ENCODE measurements at regions not wholly inside any gene's neighbourhood (a gene's known extent, or its start where the extent isn't known, plus 50 kb on each side); places are given as distances from the start of the nearest gene placed in this dataset.

DNA sequence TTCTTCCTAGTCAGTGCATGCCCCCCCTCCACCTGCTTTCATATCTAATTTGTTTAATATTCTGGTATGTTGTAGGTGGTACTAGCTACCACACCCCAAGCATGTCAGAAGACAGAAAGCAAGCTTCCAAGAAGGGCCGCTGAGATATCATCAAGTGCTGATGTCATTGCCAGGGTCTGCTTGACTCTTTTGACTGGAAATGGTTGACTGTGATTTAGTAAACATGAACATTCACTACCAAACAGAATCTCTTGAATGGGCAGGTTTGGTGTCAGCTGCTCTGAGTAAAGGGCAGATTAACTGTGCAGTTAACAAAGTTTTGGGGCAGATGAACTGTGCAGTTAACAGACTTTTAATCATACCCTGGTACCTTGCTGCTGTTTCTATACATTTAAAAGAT lies 244.2 kb upstream of the SATB1 start:
- Mint-ChIP-seq H3K4me1 (no peaks in the 10 kb centered on the region), H3K9me3 (no peaks in the 10 kb centered on the region), H3K27me3 (ENCODE audit: insufficient read depth, low read depth) (no peaks in the 10 kb centered on the region), H3K36me3 (no peaks in the 10 kb centered on the region), H3K4me3 (no peak overlapping the region), H3K27ac (no peak overlapping the region)
- Histone ChIP-seq H3K9ac (no peak overlapping the region), H2AFZ (replicated peaks) (no peak overlapping the region), H3K27ac (no peak overlapping the region), H3K79me2 (ENCODE audit: low read depth) (no peaks in the 10 kb centered on the region), H3K36me3 (no peaks in the 10 kb centered on the region), H3F3A (ENCODE audit: low read depth) (no peaks in the 10 kb centered on the region), H3K9me3 (ENCODE audit: low read depth) (no peaks in the 10 kb centered on the region), H3K4me1 (no peaks in the 10 kb centered on the region), H3K27me3 (no peaks in the 10 kb centered on the region), H3K4me3 (no peak overlapping the region), H4K20me1 (ENCODE audit: low read depth) (no peaks in the 10 kb centered on the region), H3K4me2 (no peak overlapping the region)
- no peak for DNase-seq (ENCODE audit: low spot score)
- TF ChIP-seq CTCF (IDR thresholded peaks at IDR 0.05) (no peak), EZH2 (IDR thresholded peaks at IDR 0.05) (no peak), EZH2phosphoT487 (IDR thresholded peaks at IDR 0.05) (no peak)

DNA sequence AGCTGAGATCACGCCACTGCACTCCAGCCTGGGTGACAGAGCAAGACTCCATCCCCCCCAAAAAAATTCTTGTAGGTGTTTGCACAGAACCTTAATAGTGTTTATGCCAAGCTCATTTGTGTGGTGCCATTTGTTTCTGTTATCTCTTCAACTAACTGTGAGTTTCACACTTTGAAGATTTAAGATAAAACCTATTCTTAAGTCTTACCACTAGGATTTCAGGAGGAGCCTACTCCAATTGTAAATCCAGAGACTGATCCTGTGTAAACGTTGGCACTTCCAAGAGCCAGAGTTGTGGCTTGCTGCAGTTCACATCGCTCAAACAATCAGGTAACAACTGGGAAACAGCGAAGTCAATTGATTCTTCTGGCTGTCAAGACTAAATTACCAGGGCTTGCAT lies 242.4 kb upstream of the SATB1 start:
- Histone ChIP-seq H3K4me3 (no peak overlapping the region), H3F3A (ENCODE audit: low read depth) (no peaks in the 10 kb centered on the region), H4K20me1 (ENCODE audit: low read depth) (no peaks in the 10 kb centered on the region), H3K4me2 (no peak overlapping the region), H3K27ac (no peak overlapping the region), H2AFZ (replicated peaks) (no peak overlapping the region), H3K9me3 (ENCODE audit: low read depth) (no peaks in the 10 kb centered on the region), H3K27me3 (no peaks in the 10 kb centered on the region), H3K4me1 (no peaks in the 10 kb centered on the region), H3K36me3 (no peaks in the 10 kb centered on the region), H3K9ac (no peak overlapping the region), H3K79me2 (ENCODE audit: low read depth) (no peaks in the 10 kb centered on the region)
- H3K4me3 Mint-ChIP-seq: no peak overlapping the region
- H3K27ac Mint-ChIP-seq: no peak overlapping the region
- no peaks in the 10 kb centered on the region for H3K36me3 Mint-ChIP-seq
- no peak for DNase-seq (ENCODE audit: low spot score)
- H3K27me3 Mint-ChIP-seq (ENCODE audit: insufficient read depth, low read depth): no peaks in the 10 kb centered on the region
- no peaks in the 10 kb centered on the region for H3K9me3 Mint-ChIP-seq
- no peak for TF ChIP-seq EZH2 (IDR thresholded peaks at IDR 0.05)
- no peak for TF ChIP-seq EZH2phosphoT487 (IDR thresholded peaks at IDR 0.05)
- TF ChIP-seq CTCF (IDR thresholded peaks at IDR 0.05): no peak
- no peaks in the 10 kb centered on the region for H3K4me1 Mint-ChIP-seq

- Mint-ChIP-seq H3K4me3 (no peak overlapping the region), H3K27me3 (ENCODE audit: insufficient read depth, low read depth) (no peaks in the 10 kb centered on the region), H3K4me1 (no peaks in the 10 kb centered on the region), H3K9me3 (no peaks in the 10 kb centered on the region), H3K36me3 (no peaks in the 10 kb centered on the region), H3K27ac (no peak overlapping the region)
- Histone ChIP-seq H3K27me3 (no peaks in the 10 kb centered on the region), H3K36me3 (no peaks in the 10 kb centered on the region), H3K9me3 (ENCODE audit: low read depth) (no peaks in the 10 kb centered on the region), H3K79me2 (ENCODE audit: low read depth) (no peaks in the 10 kb centered on the region), H3K4me1 (no peaks in the 10 kb centered on the region), H3K4me2 (no peak overlapping the region), H3F3A (ENCODE audit: low read depth) (no peaks in the 10 kb centered on the region), H3K4me3 (no peak overlapping the region), H3K27ac (no peak overlapping the region), H3K9ac (no peak overlapping the region), H4K20me1 (ENCODE audit: low read depth) (no peaks in the 10 kb centered on the region), H2AFZ (replicated peaks) (no peak overlapping the region)
- no peak for TF ChIP-seq CTCF (IDR thresholded peaks at IDR 0.05)
- TF ChIP-seq EZH2phosphoT487 (IDR thresholded peaks at IDR 0.05): no peak
- TF ChIP-seq EZH2 (IDR thresholded peaks at IDR 0.05): no peak
- DNase-seq (ENCODE audit: low spot score): no peak
Observed at GRCh38 chr3:18666655-18667054, 241.5 kb upstream of the SATB1 start.

GRCh38 chr3:18660059-18660458 lies 234.9 kb upstream of the SATB1 start:
- H2AFZ ChIP-seq (replicated peaks): no peak overlapping the region
- no peak overlapping the region for H3K27ac ChIP-seq
- H3F3A ChIP-seq (ENCODE audit: low read depth): no peaks in the 10 kb centered on the region
- no peaks in the 10 kb centered on the region for H3K9me3 Mint-ChIP-seq
- H3K4me1 Mint-ChIP-seq: no peaks in the 10 kb centered on the region
- H4K20me1 ChIP-seq (ENCODE audit: low read depth): no peaks in the 10 kb centered on the region
- H3K27me3 Mint-ChIP-seq (ENCODE audit: insufficient read depth, low read depth): peaks cover 3% of the 10 kb centered on the region
- H3K4me3 ChIP-seq: no peak overlapping the region
- no peaks in the 10 kb centered on the region for H3K36me3 ChIP-seq
- no peaks in the 10 kb centered on the region for H3K9me3 ChIP-seq (ENCODE audit: low read depth)
- no peak overlapping the region for H3K4me3 Mint-ChIP-seq
- H3K36me3 Mint-ChIP-seq: no peaks in the 10 kb centered on the region
- no peak overlapping the region for H3K27ac Mint-ChIP-seq
- H3K79me2 ChIP-seq (ENCODE audit: low read depth): no peaks in the 10 kb centered on the region
- DNase-seq (ENCODE audit: low spot score): no peak
- no peak overlapping the region for H3K4me2 ChIP-seq
- no peaks in the 10 kb centered on the region for H3K27me3 ChIP-seq
- TF ChIP-seq EZH2 (IDR thresholded peaks at IDR 0.05): no peak
- TF ChIP-seq CTCF (IDR thresholded peaks at IDR 0.05): no peak
- no peak for TF ChIP-seq EZH2phosphoT487 (IDR thresholded peaks at IDR 0.05)
- no peak overlapping the region for H3K9ac ChIP-seq
- no peaks in the 10 kb centered on the region for H3K4me1 ChIP-seq

All from neural progenitor cell (in vitro differentiated cells).